Activated naive CD4-positive, alpha-beta T cell treated with anti-CD3 and anti-CD28 coated beads, Interleukin-2, amount 50 U/mL, for 16 hours (primary cell): ENCODE measurements at regions not wholly inside any gene's neighbourhood (a gene's known extent, or its start where the extent isn't known, plus 50 kb on each side); places are given as distances from the start of the nearest gene placed in this dataset.
"Not testable (repeated sequence)": the region's sequence is repeated elsewhere in the genome, so short reads cannot be mapped to it uniquely, and the experiment has no call there.

Experiments used
- DNase-seq: peaks from one replicate; pipeline ENCODE4 v3.0.0-alpha.2; 2020

- DNase-seq: no peak
Observed at GRCh38 chr18:39360072-39360471, 1794.5 kb upstream of the CELF4 start.

GRCh38 chr18:39359636-39360035 is 1794.0 kb upstream of the CELF4 start:
- DNase-seq: no peak

- DNase-seq: no peak
Observed at GRCh38 chr18:39350945-39351344, 1785.3 kb upstream of the CELF4 start.

GRCh38 chr18:39349801-39350200 is 1784.2 kb upstream of the CELF4 start:
- no peak for DNase-seq

GRCh38 chr18:39348757-39349156 is 1783.2 kb upstream of the CELF4 start:
- no peak for DNase-seq

- no peak for DNase-seq
Observed at GRCh38 chr18:39347701-39348100, 1782.1 kb upstream of the CELF4 start.

- DNase-seq: no peak
Observed at GRCh38 chr18:39346916-39347315, 1781.3 kb upstream of the CELF4 start.

- DNase-seq: no peak
Observed at GRCh38 chr18:39345321-39345720, 1779.7 kb upstream of the CELF4 start.

GRCh38 chr18:39344487-39344886 is 1778.9 kb upstream of the CELF4 start:
- DNase-seq: no peak

- no peak for DNase-seq
Observed at GRCh38 chr18:39341129-39341528, 1775.5 kb upstream of the CELF4 start.

- no peak for DNase-seq
Observed at GRCh38 chr18:39340418-39340817, 1774.8 kb upstream of the CELF4 start.

GRCh38 chr18:39329496-39330275 is 1764.1 kb upstream of the CELF4 start:
- no peak for DNase-seq

- DNase-seq: no peak
Observed at GRCh38 chr18:39326772-39327171, 1761.2 kb upstream of the CELF4 start.

- DNase-seq: no peak
Observed at GRCh38 chr18:39325973-39326372, 1760.4 kb upstream of the CELF4 start.

GRCh38 chr18:39319141-39319540 is 1753.5 kb upstream of the CELF4 start:
- no peak for DNase-seq

GRCh38 chr18:39318462-39318861 is 1752.9 kb upstream of the CELF4 start:
- no peak for DNase-seq

- no peak for DNase-seq
Observed at GRCh38 chr18:39318008-39318407, 1752.4 kb upstream of the CELF4 start.

- no peak for DNase-seq
Observed at GRCh38 chr18:39314595-39314994, 1749.0 kb upstream of the CELF4 start.

- no peak for DNase-seq
Observed at GRCh38 chr18:39313992-39314391, 1748.4 kb upstream of the CELF4 start.

- DNase-seq: no peak
Observed at GRCh38 chr18:39311111-39311712, 1745.6 kb upstream of the CELF4 start.

GRCh38 chr18:39308931-39309521 is 1743.4 kb upstream of the CELF4 start:
- not testable (repeated sequence) for DNase-seq

- DNase-seq: no peak
Observed at GRCh38 chr18:39305766-39306165, 1740.2 kb upstream of the CELF4 start.

GRCh38 chr18:39302481-39302880 is 1736.9 kb upstream of the CELF4 start:
- DNase-seq: no peak

- DNase-seq: no peak
Observed at GRCh38 chr18:39299152-39299551, 1733.6 kb upstream of the CELF4 start.
